NCI-H2227 treated with DMSO at 0.1 percent for 48 hours (cell line): ENCODE measurements at regions not wholly inside any gene's neighbourhood (a gene's known extent, or its start where the extent isn't known, plus 50 kb on each side); places are given as distances from the start of the nearest gene placed in this dataset.
"Not testable (repeated sequence)": the region's sequence is repeated elsewhere in the genome, so short reads cannot be mapped to it uniquely, and the experiment has no call there.

ENCODE experiments used
- DNase-seq: peaks from one replicate; lab custom pipeline; 2025; lab: John Stamatoyannopoulos, UW

GRCh38 chr15:60135961-60136360 lies 131.8 kb downstream of the FOXB1 start:
- no peak for DNase-seq

DNA sequence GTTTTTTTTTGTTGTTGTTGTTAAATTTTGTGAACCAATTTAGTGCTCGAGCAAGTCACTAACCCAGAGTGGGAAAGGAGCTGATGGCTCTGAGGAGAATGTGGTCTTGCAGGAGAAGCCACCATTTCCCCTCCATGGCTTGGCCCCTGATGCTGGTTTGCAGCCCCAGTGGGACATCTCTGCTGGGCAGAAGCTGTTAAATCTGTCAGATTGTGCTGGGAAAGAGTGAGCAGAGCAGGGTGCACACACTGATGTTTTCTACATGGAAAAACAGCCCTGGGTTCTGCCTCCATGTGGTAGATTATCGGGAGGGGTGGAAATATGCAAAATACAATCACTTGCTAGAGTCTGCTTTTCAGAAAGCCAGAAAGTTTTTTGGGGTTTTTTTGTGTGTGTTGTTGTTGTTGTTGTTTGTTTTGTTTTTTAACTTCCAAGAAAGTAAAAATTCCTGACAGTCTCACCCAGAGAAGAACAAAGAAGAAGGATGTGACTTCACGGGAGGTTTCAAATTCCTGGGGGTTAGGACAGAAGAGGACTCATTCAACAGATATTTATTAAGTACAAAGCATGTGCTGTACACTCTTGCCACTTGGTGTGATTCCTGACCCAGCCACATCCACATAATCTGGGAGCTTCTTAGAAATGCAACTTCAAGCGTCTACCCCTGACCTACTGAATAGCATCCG lies 133.7 kb downstream of the FOXB1 start:
- DNase-seq: no peak

- DNase-seq: no peak
Measured at GRCh38 chr15:60138397-60138968, 134.4 kb downstream of the FOXB1 start.

GRCh38 chr15:60152386-60152785 lies 148.3 kb downstream of the FOXB1 start:
- no peak for DNase-seq

GRCh38 chr15:60154764-60155325 lies 150.7 kb downstream of the FOXB1 start:
- DNase-seq: no peak

DNA sequence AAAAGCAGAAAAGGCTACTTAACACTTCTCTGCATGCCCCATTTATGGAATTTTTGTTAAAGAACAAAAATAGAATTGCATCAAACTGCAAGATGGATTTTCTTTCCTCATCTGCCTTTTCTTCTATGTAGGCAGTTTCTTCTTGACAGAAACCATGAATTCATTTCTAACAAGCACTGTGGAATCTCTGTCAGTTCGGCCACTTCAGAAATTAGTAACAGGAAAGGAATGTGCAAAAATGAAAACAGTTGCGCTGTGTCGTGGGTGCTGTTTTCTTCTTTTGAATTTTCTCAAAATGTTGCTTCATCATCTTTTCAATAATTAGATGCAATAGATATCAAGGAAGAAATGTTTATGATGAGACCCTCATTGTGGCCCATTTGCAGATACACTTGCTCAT lies 151.6 kb downstream of the FOXB1 start:
- no peak for DNase-seq

GRCh38 chr15:60160909-60161308 lies 156.8 kb downstream of the FOXB1 start:
- no peak for DNase-seq

GRCh38 chr15:60161704-60162103 lies 157.6 kb downstream of the FOXB1 start:
- no peak for DNase-seq

DNA sequence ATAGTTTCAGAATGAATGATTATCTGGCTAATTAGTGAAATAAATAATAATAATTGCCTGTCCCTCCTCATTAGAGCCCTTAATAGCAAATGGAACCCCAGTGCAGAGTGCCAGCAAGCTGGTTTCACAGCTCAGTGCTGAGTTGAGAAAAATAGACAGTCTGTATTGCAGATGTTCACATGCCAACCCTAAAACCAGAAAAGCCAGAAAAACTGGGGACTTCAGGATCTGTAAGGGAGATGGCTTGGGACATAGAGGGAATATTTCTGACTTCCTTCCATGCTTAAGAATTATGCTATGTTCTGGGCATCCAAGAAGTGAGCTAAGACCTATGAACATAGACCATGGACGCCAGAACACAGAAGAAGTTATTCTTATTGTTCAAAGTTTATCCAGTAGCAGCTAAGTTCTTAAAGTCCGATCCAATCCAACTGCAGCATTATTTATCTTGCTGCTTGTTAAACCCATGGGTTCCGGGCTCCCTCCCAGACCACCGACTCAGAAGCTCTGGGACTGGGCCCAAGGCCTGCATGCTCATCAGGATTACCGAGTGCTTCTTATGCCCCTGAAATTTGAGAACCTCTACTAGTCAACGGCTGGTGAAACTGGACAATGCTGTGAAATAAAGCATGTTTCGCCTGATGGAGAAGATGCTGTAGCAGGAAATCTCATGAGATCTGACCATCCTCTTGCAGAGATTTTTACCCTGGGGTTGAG lies 158.3 kb downstream of the FOXB1 start:
- DNase-seq: no peak

DNA sequence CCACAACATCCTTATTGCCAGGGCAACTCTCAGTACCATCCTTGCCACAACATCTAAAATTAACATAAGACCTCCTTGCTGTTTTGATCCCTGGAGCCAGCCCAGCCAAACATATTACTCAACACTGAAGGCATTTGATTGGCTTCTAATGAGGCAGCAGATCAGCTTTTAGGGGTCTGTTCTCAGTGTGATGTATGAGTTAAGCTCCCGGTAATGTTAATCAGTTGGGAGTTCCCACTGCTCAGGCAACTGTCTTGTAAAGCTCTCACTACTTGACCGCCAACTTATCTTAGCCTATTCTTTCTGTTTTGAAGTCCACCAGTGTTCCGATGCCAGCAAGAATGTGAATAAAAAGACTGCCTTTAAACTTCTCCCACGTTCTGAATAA lies 158.9 kb downstream of the FOXB1 start:
- no peak for DNase-seq

GRCh38 chr15:60165111-60165510 lies 161.0 kb downstream of the FOXB1 start:
- DNase-seq: no peak

- no peak for DNase-seq
Measured at GRCh38 chr15:60172143-60172542, 168.0 kb downstream of the FOXB1 start.

- DNase-seq: no peak
Measured at GRCh38 chr15:60179786-60180391, 175.8 kb downstream of the FOXB1 start.

DNA sequence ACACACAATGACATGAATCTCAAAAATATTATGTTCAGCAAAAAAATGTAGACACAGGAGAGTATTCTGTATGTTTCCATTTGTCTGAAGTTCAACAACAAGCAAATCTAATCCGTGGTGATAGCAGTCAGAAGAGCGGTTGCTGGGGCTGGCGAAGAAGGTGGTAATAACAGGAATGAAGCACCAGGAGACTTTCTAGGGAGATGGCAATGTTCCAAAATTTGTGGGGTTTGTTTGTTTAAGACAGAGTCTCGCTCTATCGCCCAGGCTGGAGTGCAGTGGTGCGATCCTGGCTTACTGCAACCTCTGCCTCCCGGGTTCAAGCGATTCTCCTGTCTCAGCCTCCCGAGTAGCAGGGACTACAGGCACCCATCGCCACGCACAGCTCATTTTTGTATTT lies 177.8 kb downstream of the FOXB1 start:
- not testable (repeated sequence) for DNase-seq

DNA sequence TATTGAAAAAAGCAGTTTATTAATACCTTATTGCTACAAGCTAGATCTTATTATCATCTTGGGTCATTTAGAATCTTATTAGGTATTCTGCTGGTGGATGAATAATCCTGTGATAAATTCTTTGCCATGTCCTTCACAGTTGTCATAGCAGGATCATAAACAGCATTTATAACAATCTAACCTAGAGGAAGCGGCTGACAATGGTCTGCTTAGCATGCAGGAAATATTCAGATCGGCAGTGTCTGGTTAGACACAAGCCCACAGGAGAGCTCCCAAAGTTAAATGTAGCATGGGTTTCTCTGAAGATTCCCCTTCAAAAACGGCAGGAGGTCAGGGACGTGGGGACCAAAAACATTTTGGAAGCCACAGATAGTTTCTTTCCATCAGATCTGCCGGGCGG lies 179.3 kb downstream of the FOXB1 start:
- no peak for DNase-seq

GRCh38 chr15:60184579-60184978 lies 180.5 kb downstream of the FOXB1 start:
- DNase-seq: no peak

DNA sequence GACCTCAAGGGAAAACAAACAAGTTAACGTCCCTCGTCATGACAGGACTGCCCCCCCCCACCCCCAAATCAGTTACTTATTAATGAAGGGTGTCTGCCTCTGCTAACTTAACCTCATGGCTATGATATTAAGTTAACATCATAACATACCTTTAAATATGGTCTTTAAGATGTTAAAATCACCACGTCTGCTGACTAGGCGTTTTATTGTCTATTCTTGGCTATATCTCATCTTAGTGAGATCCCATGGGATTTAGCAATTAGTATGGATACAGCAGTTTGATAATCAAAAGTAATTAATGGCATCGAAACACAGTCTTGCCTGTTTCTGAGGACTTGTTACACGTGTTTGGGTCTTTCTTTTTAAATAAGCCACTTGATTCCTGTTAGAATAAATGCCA lies 186.9 kb downstream of the FOXB1 start:
- DNase-seq: no peak

GRCh38 chr15:60191821-60192220 lies 187.7 kb downstream of the FOXB1 start:
- DNase-seq: no peak

DNA sequence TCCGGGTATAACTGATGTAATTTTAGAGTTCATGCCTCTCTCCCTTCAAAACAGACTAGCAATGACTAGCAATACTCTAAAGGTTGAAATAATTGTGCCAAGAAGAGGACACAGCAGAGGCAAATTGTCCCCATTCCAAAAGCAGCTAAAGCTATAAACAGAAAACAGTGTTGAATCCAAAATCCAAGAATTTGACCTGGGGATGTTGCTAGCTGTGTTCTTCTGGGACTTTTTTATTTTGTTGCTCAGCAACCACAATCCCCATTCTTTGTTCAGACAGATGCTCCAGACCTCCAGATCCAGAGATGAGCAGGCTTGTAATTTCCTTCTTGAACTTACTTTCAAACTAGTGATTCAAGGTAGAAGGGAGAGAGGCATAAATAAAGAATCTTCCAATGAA lies 191.5 kb downstream of the FOXB1 start:
- DNase-seq: no peak

GRCh38 chr15:60204131-60204885 lies 193.5 kb downstream of the ANXA2 start:
- DNase-seq: peak; percentile 14

DNA sequence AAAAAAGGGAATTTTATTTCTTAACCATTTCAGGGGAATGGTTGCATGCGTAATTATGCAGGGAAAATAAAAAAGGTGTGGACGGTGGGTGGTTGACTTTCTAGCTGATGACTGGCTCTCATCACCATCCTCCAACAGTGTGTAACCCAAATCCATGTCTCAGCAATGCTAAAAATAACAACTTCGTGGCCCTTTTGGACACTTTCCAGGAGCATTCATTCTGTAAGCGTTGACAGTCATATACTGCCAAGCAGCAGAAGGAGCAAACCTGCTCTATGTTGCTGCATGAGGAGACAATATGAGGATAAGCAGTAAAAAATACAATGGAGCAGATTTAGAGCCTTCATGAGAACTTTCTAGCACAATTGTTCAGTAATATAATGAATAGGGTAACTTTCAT lies 189.1 kb downstream of the ANXA2 start:
- DNase-seq: no peak

GRCh38 chr15:60212536-60212935 lies 185.2 kb downstream of the ANXA2 start:
- no peak for DNase-seq
